T-helper 1 cell treated with Interleukin-12 subunit alpha and Interleukin-12 subunit beta and Interleukin-4 antibody, amounts not matched to agents 30 ng/mL and 1 ng/mL, for 36 hours (primary cell): ENCODE measurements at regions not wholly inside any gene's neighbourhood (a gene's known extent, or its start where the extent isn't known, plus 50 kb on each side); places are given as distances from the start of the nearest gene placed in this dataset.
"Not testable (repeated sequence)": the region's sequence is repeated elsewhere in the genome, so short reads cannot be mapped to it uniquely, and the experiment has no call there.

Experiments used
- intact Hi-C: fragments of 100-400 bp; cut with micrococcal nuclease; formaldehyde crosslinking; loops from one replicate; pipeline ENCODE4 v1.15.1; 2024

GRCh38 chr20:12113075-12113467 is 195.4 kb downstream of the BTBD3 start:
- intact Hi-C loops: no loop called here

- intact Hi-C loops: no loop called here
These were observed 196.0 kb downstream of the BTBD3 start for GRCh38 chr20:12113468-12114371.

GRCh38 chr20:12129114-12129513 is 211.4 kb downstream of the BTBD3 start:
- intact Hi-C loops: not testable (repeated sequence)

- intact Hi-C loops: not testable (repeated sequence)
These were observed 211.8 kb downstream of the BTBD3 start for GRCh38 chr20:12129532-12129931.

- intact Hi-C loops: no loop called here
These were observed 213.1 kb downstream of the BTBD3 start for GRCh38 chr20:12130781-12131180.

GRCh38 chr20:12133553-12133952 is 215.9 kb downstream of the BTBD3 start:
- intact Hi-C loops: no loop called here

- intact Hi-C loops: not testable (repeated sequence)
These were observed 228.3 kb downstream of the BTBD3 start for GRCh38 chr20:12145951-12146350.

GRCh38 chr20:12152996-12153395 is 235.3 kb downstream of the BTBD3 start:
- intact Hi-C loops: no loop called here

- intact Hi-C loops: no loop called here
These were observed 235.9 kb downstream of the BTBD3 start for GRCh38 chr20:12153628-12154027.

GRCh38 chr20:12156252-12156651 is 238.6 kb downstream of the BTBD3 start:
- intact Hi-C loops: no loop called here

GRCh38 chr20:12159261-12159660 is 241.6 kb downstream of the BTBD3 start:
- intact Hi-C loops: no loop called here

GRCh38 chr20:12161734-12162133 is 244.0 kb downstream of the BTBD3 start:
- intact Hi-C loops: no loop called here

- intact Hi-C loops: no loop called here
These were observed 248.5 kb downstream of the BTBD3 start for GRCh38 chr20:12166053-12166717.

GRCh38 chr20:12170406-12170805 is 252.7 kb downstream of the BTBD3 start:
- intact Hi-C loops: no loop called here

GRCh38 chr20:12171923-12172524 is 254.3 kb downstream of the BTBD3 start:
- intact Hi-C loops: no loop called here

GRCh38 chr20:12173347-12174012 is 255.8 kb downstream of the BTBD3 start:
- intact Hi-C loops: no loop called here

- intact Hi-C loops: no loop called here
These were observed 257.8 kb downstream of the BTBD3 start for GRCh38 chr20:12175538-12175937.

- intact Hi-C loops: no loop called here
These were observed 260.1 kb downstream of the BTBD3 start for GRCh38 chr20:12177657-12178293.

- intact Hi-C loops: no loop called here
These were observed 262.0 kb downstream of the BTBD3 start for GRCh38 chr20:12179692-12180091.

- intact Hi-C loops: no loop called here
These were observed 262.5 kb downstream of the BTBD3 start for GRCh38 chr20:12180107-12180661.

GRCh38 chr20:12198281-12198680 is 280.6 kb downstream of the BTBD3 start:
- intact Hi-C loops: no loop called here
